SK-N-MC (cell line): ENCODE measurements at regions not wholly inside any gene's neighbourhood (a gene's known extent, or its start where the extent isn't known, plus 50 kb on each side); places are given as distances from the start of the nearest gene placed in this dataset.

ENCODE experiments used
- DNase-seq: peaks from one replicate; pipeline ENCODE4 v3.0.0-alpha.2; 2011; ENCODE audit warnings: low read depth, low spot score
- H3K27ac ChIP-seq: fragments of 200-600 bp; sonication (generic); 2 replicates; pipeline ENCODE4 v1.5.1; 2016; ENCODE audit warnings: mixed run types
- H3K36me3 ChIP-seq: fragments of 200-600 bp; sonication (generic); 2 replicates; pipeline ENCODE4 v1.6.1; 2017; ENCODE audit warnings: antibody characterized with exemption, low read length, mixed read lengths; ENCODE audit not compliant: insufficient read depth
- H3K4me3 ChIP-seq: fragments of 200-600 bp; sonication (generic); 2 replicates; pipeline ENCODE4 v1.5.1; 2016
- H3K9ac ChIP-seq: fragments of 200-600 bp; sonication (generic); 2 replicates; pipeline ENCODE4 v1.8.0; 2017; ENCODE audit warnings: mixed run types, mixed read lengths; ENCODE audit not compliant: insufficient read length
- H3K9me3 ChIP-seq: fragments of 200-600 bp; sonication (generic); 2 replicates; pipeline ENCODE4 v1.6.1; 2017; ENCODE audit warnings: low read depth, mild to moderate bottlenecking, antibody characterized with exemption, low read length, moderate library complexity, mixed read lengths
- EZH2 ChIP-seq: fragments of 200-600 bp; sonication (generic); IDR thresholded peaks from one replicate; pipeline ENCODE4 v1.6.1; 2017; ENCODE audit warnings: antibody characterized with exemption
- FOXP2 ChIP-seq: optimal IDR thresholded peaks from 2 replicates; pipeline ENCODE3; 2011; ENCODE audit warnings: mild to moderate bottlenecking, moderate library complexity; ENCODE audit not compliant: insufficient read depth; ENCODE audit errors: extremely low read length, control extremely low read depth
- POLR2AphosphoS5 ChIP-seq: IDR thresholded peaks from 2 replicates; pipeline ENCODE4 v1.6.1; 2012; ENCODE audit warnings: mild to moderate bottlenecking, low read depth, low read length, borderline replicate concordance

GRCh38 chr4:95982516-95982915, 142.6 kb downstream of the PDHA2 start:
- Histone ChIP-seq H3K9me3 (no peaks in the 10 kb centered on the region), H3K27ac (no peak overlapping the region), H3K36me3 (no peaks in the 10 kb centered on the region), H3K4me3 (no peak overlapping the region), H3K9ac (no peak overlapping the region)
- TF ChIP-seq EZH2 = no peak
- DNase-seq = peak; percentile 30

GRCh38 chr4:95984081-95984480, 144.2 kb downstream of the PDHA2 start:
- Histone ChIP-seq H3K9me3 (no peaks in the 10 kb centered on the region), H3K36me3 (no peaks in the 10 kb centered on the region), H3K4me3 (no peak overlapping the region), H3K27ac (no peak overlapping the region), H3K9ac (no peak overlapping the region)
- TF ChIP-seq POLR2AphosphoS5 (no peak), EZH2 (no peak), FOXP2 (no peak)
- DNase-seq = no peak

- DNase-seq = no peak
- Histone ChIP-seq H3K4me3 (no peak overlapping the region), H3K9ac (no peak overlapping the region), H3K36me3 (no peaks in the 10 kb centered on the region), H3K9me3 (no peaks in the 10 kb centered on the region), H3K27ac (no peak overlapping the region)
- no peak for TF ChIP-seq POLR2AphosphoS5
- TF ChIP-seq FOXP2 = no peak
These were observed 145.2 kb downstream of the PDHA2 start for GRCh38 chr4:95985051-95985450.

- Histone ChIP-seq H3K4me3 (no peak overlapping the region), H3K9me3 (no peaks in the 10 kb centered on the region), H3K36me3 (no peaks in the 10 kb centered on the region), H3K27ac (no peak overlapping the region), H3K9ac (no peak overlapping the region)
- no peak for TF ChIP-seq POLR2AphosphoS5
- no peak for TF ChIP-seq FOXP2
- DNase-seq = no peak
These were observed 146.1 kb downstream of the PDHA2 start for GRCh38 chr4:95985791-95986550.

GRCh38 chr4:95987851-95988250, 148.0 kb downstream of the PDHA2 start:
- no peaks in the 10 kb centered on the region for H3K36me3 ChIP-seq
- H3K4me3 ChIP-seq = no peak overlapping the region
- no peak overlapping the region for H3K9ac ChIP-seq
- H3K27ac ChIP-seq = no peak overlapping the region
- H3K9me3 ChIP-seq = no peaks in the 10 kb centered on the region
- no peak for TF ChIP-seq FOXP2
- TF ChIP-seq POLR2AphosphoS5 = no peak
- TF ChIP-seq EZH2 = no peak
- DNase-seq = no peak

GRCh38 chr4:95998311-95998710, 158.4 kb downstream of the PDHA2 start:
- Histone ChIP-seq H3K36me3 (no peaks in the 10 kb centered on the region), H3K9me3 (no peaks in the 10 kb centered on the region), H3K9ac (no peak overlapping the region), H3K4me3 (no peak overlapping the region), H3K27ac (no peak overlapping the region)
- DNase-seq = no peak
- TF ChIP-seq EZH2 (no peak), FOXP2 (no peak), POLR2AphosphoS5 (no peak)

GRCh38 chr4:96003951-96004740, 164.3 kb downstream of the PDHA2 start:
- DNase-seq = no peak
- Histone ChIP-seq H3K27ac (no peak overlapping the region), H3K9me3 (no peaks in the 10 kb centered on the region), H3K36me3 (no peaks in the 10 kb centered on the region), H3K4me3 (no peak overlapping the region), H3K9ac (no peak overlapping the region)
- TF ChIP-seq FOXP2 (no peak), POLR2AphosphoS5 (no peak), EZH2 (no peak)

GRCh38 chr4:96009427-96010119, 169.7 kb downstream of the PDHA2 start:
- H3K9ac ChIP-seq = no peak overlapping the region
- H3K36me3 ChIP-seq = no peaks in the 10 kb centered on the region
- no peaks in the 10 kb centered on the region for H3K9me3 ChIP-seq
- DNase-seq = no peak
- no peak overlapping the region for H3K4me3 ChIP-seq
- H3K27ac ChIP-seq = no peak overlapping the region
- no peak for TF ChIP-seq EZH2
- TF ChIP-seq POLR2AphosphoS5 = no peak
- no peak for TF ChIP-seq FOXP2
